B cell (primary cell): ENCODE measurements at regions not wholly inside any gene's neighbourhood (a gene's known extent, or its start where the extent isn't known, plus 50 kb on each side); places are given as distances from the start of the nearest gene placed in this dataset.
A peak's percentile ranks its signal among the peaks of the same experiment; 100 is the strongest.

ENCODE experiments used
- ATAC-seq: fragments of 200-7000 bp; cut with Tn5 transposase; one replicate; pipeline ENCODE4 v1.10.0; 2021; ENCODE audit warnings: low read depth, mild to moderate bottlenecking, moderate number of reproducible peaks, moderate library complexity
- CTCF ChIA-PET: fragments of 350-600 bp; sonication (Branson Sonifier 250); formaldehyde crosslinking; loops from one replicate; lab custom pipeline; 2021; ENCODE audit warnings: antibody characterized with exemption, inconsistent platforms; lab: Charles Lee
- POLR2A ChIA-PET: fragments of 350-600 bp; sonication (Branson Sonifier 250); formaldehyde crosslinking; loops from one replicate; lab custom pipeline; 2021; ENCODE audit warnings: antibody characterized with exemption; lab: Charles Lee
- DNase-seq: peaks from one replicate; pipeline ENCODE4 v3.0.0; 2013
- H2AFZ ChIP-seq: 2 replicates; pipeline ENCODE4 v1.6.1; 2012; ENCODE audit warnings: mild to moderate bottlenecking, low read depth, low read length; ENCODE audit not compliant: insufficient read depth, poor library complexity, severe bottlenecking
- H3K27ac ChIP-seq, 2 donors: 1 replicate in 1 of 2; 2 replicates in 1 of 2; pipeline ENCODE4 v1.5.1; 2012 to 2013; ENCODE audit warnings: low read length in 2 of 2, mild to moderate bottlenecking in 2 of 2, moderate library complexity in 1 of 2
- H3K27me3 ChIP-seq, 4 experiments: fragments of 200-600 bp in 1 of 4; sonication (generic) in 1 of 4; replicated peaks in 1 of 4; 1 replicate in 2 of 4; 2 replicates in 2 of 4; pipeline versions ENCODE4 v1.6.1 to v1.7.0; 2013 to 2016; ENCODE audit warnings: low read length in 3 of 4, mild to moderate bottlenecking in 2 of 4, mixed read lengths in 1 of 4, moderate library complexity in 1 of 4; ENCODE audit not compliant: insufficient read depth in 4 of 4, control insufficient read depth in 3 of 4; ENCODE audit errors: control extremely low read depth in 1 of 4
- H3K36me3 ChIP-seq, 2 experiments: replicated peaks in 1 of 2; 1 replicate in 1 of 2; 2 replicates in 1 of 2; pipeline versions ENCODE4 v1.6.1 to v1.7.1; 2013; ENCODE audit warnings: low read length in 1 of 2; ENCODE audit not compliant: insufficient read depth in 2 of 2, control insufficient read depth in 1 of 2; ENCODE audit errors: control extremely low read depth in 1 of 2, extremely low read depth in 1 of 2
- H3K4me1 ChIP-seq, 2 donors: fragments of 200-600 bp in 1 of 2; sonication (generic) in 1 of 2; 1 replicate in 1 of 2; 2 replicates in 1 of 2; pipeline versions ENCODE4 v1.5.1 to v1.6.1; 2013 to 2017; ENCODE audit warnings: low read length in 2 of 2; ENCODE audit not compliant: control insufficient read depth in 2 of 2, insufficient read depth in 2 of 2
- H3K4me2 ChIP-seq: replicated peaks from 2 replicates; pipeline ENCODE3; 2012; ENCODE audit warnings: mild to moderate bottlenecking, low read depth, low read length; ENCODE audit not compliant: poor library complexity, severe bottlenecking
- H3K4me3 ChIP-seq, 5 experiments: fragments of 200-600 bp in 1 of 5; sonication (generic) in 1 of 5; 1 replicate in 3 of 5; 2 replicates in 2 of 5; pipeline versions ENCODE4 v1.5.1 to v1.7.0; 2011 to 2016; ENCODE audit warnings: low read length in 4 of 5, mild to moderate bottlenecking in 4 of 5, low read depth in 2 of 5, control low read depth in 1 of 5, moderate library complexity in 1 of 5; ENCODE audit not compliant: insufficient read depth in 1 of 5; ENCODE audit errors: control extremely low read depth in 1 of 5, extremely low read depth in 1 of 5
- H3K79me2 ChIP-seq: fragments of 200-600 bp; sonication (generic); one replicate; pipeline ENCODE4 v1.6.0; 2016; ENCODE audit warnings: low read length; ENCODE audit not compliant: control insufficient read depth, insufficient read depth
- H3K9ac ChIP-seq: fragments of 200-600 bp; sonication (generic); 2 replicates; pipeline ENCODE4 v1.6.1; 2017; ENCODE audit warnings: mild to moderate bottlenecking, low read length, moderate library complexity
- H3K9me3 ChIP-seq, 3 donors: one replicate each; pipeline versions ENCODE4 v1.6.1 to v1.7.1; 2013; ENCODE audit warnings: low read length in 2 of 3; ENCODE audit not compliant: control insufficient read depth in 2 of 3, insufficient read depth in 1 of 3; ENCODE audit errors: control extremely low read depth in 1 of 3
- H4K20me1 ChIP-seq: 2 replicates; pipeline ENCODE4 v1.6.0; 2012; ENCODE audit warnings: mild to moderate bottlenecking, low read length; ENCODE audit not compliant: insufficient read depth, control insufficient read depth, poor library complexity, severe bottlenecking
- H3K27ac Mint-ChIP-seq: one replicate; pipeline ENCODE4 v1.8.0; 2021; ENCODE audit warnings: mixed read lengths
- H3K27me3 Mint-ChIP-seq: one replicate; pipeline ENCODE4 v1.8.0; 2021; ENCODE audit warnings: mixed read lengths
- H3K4me1 Mint-ChIP-seq: one replicate; pipeline ENCODE4 v1.8.0; 2021; ENCODE audit warnings: mixed read lengths
- H3K4me3 Mint-ChIP-seq: one replicate; pipeline ENCODE4 v1.8.0; 2021; ENCODE audit warnings: mixed read lengths
- H3K9me3 Mint-ChIP-seq: one replicate; pipeline ENCODE4 v1.8.0; 2022; ENCODE audit warnings: mixed read lengths; ENCODE audit not compliant: insufficient read depth
- EZH2 ChIP-seq: IDR thresholded peaks from 2 replicates; pipeline ENCODE4 v1.6.1; 2012; ENCODE audit warnings: borderline replicate concordance, low read depth, mild to moderate bottlenecking, moderate library complexity, low read length; ENCODE audit not compliant: insufficient read depth, poor library complexity, severe bottlenecking
- WGBS: methylation state at CpG from one replicate; pipeline ENCODE4 v1.1.5; 2013; ENCODE audit warnings: missing lambda C conversion rate; ENCODE audit not compliant: insufficient coverage; 5-methylcytosine and 5-hydroxymethylcytosine counted together
- intact Hi-C: fragments of 100-400 bp; cut with micrococcal nuclease; formaldehyde crosslinking; loops from one replicate; pipeline ENCODE4 v1.10.0; 2022
- TF ChIP-seq, protein P1 (sequence below): fragments of 200-600 bp; IDR thresholded peaks from one replicate; pipeline ENCODE4 v1.8.0; 2022; ENCODE audit warnings: antibody characterized with exemption, mild to moderate bottlenecking

DNA sequence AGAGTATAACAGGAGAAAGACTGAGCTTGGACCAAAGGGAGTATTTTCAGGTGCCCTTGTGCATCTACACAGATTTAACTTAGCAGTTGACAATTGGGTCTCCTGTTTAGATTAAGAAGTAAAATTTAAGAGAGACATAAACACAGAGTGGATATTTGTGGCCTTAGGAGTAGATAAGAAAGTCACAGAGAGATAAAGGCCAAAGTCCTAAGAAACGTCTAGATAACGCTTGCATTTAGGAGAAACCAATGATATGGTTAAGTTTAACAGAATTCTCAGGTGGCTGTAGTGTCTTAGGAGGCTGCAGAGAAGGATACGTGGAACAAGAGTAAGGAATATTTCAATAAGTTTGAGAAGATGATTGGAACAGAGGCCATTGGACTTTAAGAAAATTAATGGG is 155.0 kb upstream of the DAB2 start:
- Histone ChIP-seq H3K9ac (no peak overlapping the region), H3K36me3 (no peaks in the 10 kb centered on the region), H3K79me2 (no peaks in the 10 kb centered on the region), H2AFZ (no peak overlapping the region), H3K27ac (no peak overlapping the region), H3K9me3 (no peaks in the 10 kb centered on the region), H4K20me1 (no peaks in the 10 kb centered on the region), H3K27me3 (no peaks in the 10 kb centered on the region), H3K4me2 (no peak overlapping the region), H3K4me1 (peaks cover 7 to 11% of the 10 kb centered on the region in 2 donors), H3K4me3 (no peak overlapping the region)
- ATAC-seq (no peak), DNase-seq (no peak)
- peaks cover 10% of the 10 kb centered on the region for H3K27me3 Mint-ChIP-seq
- ChIA-PET POLR2A (no interaction called here), CTCF (interaction anchor here (0.8 to 3.2 kb wide), 11 partner anchors 9 to 1300 kb away, joined by 3 to 15 read pairs (median 4); partner anchors contain the start of gene PRKAA1)
- WGBS: 93% methylated on average over 3 of the region's 3 CpGs
- intact Hi-C loops: loop anchor here (1.0 to 10.0 kb wide), 4 partner anchors 1109 to 1300 kb away; no protein-coding TSS in a partner anchor
- H3K9me3 Mint-ChIP-seq: no peaks in the 10 kb centered on the region
- no peak overlapping the region for H3K27ac Mint-ChIP-seq
- no peak overlapping the region for H3K4me3 Mint-ChIP-seq
- H3K4me1 Mint-ChIP-seq: peaks cover 5% of the 10 kb centered on the region
- TF ChIP-seq, protein P1, sequence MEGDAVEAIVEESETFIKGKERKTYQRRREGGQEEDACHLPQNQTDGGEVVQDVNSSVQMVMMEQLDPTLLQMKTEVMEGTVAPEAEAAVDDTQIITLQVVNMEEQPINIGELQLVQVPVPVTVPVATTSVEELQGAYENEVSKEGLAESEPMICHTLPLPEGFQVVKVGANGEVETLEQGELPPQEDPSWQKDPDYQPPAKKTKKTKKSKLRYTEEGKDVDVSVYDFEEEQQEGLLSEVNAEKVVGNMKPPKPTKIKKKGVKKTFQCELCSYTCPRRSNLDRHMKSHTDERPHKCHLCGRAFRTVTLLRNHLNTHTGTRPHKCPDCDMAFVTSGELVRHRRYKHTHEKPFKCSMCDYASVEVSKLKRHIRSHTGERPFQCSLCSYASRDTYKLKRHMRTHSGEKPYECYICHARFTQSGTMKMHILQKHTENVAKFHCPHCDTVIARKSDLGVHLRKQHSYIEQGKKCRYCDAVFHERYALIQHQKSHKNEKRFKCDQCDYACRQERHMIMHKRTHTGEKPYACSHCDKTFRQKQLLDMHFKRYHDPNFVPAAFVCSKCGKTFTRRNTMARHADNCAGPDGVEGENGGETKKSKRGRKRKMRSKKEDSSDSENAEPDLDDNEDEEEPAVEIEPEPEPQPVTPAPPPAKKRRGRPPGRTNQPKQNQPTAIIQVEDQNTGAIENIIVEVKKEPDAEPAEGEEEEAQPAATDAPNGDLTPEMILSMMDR: no peak
- no peak for TF ChIP-seq EZH2

DNA sequence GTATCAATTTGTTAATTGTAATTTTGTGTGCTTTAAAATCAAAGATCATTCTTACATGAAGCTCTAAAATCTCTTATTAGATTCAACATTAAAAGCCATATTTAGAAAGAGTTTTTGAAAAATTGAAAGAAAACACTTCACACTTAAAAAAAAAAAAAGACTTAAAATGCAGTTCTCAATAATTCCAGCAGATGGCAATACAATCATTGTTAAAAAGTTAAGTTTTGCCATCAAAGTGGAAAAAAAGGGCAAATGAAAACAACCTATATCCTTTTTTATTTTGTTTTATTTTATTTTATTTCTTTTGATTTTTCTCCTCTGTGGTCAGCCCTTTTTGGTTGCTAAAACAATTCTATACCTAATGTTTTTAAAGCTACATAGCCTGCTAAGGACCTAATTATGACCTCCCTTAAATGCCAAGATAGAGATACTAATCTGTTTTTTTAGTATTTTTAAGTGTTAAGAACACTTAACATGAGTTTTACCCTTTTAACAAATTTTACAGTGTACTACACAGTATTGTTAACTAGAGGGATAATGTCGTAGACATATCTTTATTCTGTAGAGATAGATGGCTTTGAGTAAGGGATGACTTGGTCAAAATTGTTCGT is 154.2 kb upstream of the DAB2 start:
- intact Hi-C loops: loop anchor here (1.0 to 10.0 kb wide), 4 partner anchors 1109 to 1300 kb away; no protein-coding TSS in a partner anchor
- peaks cover 5% of the 10 kb centered on the region for H3K4me1 Mint-ChIP-seq
- Histone ChIP-seq H4K20me1 (no peaks in the 10 kb centered on the region), H2AFZ (no peak overlapping the region), H3K4me1 (peaks cover 7 to 11% of the 10 kb centered on the region in 2 donors), H3K79me2 (no peaks in the 10 kb centered on the region), H3K9me3 (no peaks in the 10 kb centered on the region), H3K27ac (no peak overlapping the region), H3K27me3 (no peaks in the 10 kb centered on the region), H3K4me3 (no peak overlapping the region), H3K36me3 (no peaks in the 10 kb centered on the region), H3K9ac (no peak overlapping the region), H3K4me2 (no peak overlapping the region)
- no peak overlapping the region for H3K4me3 Mint-ChIP-seq
- H3K27me3 Mint-ChIP-seq: peaks cover 14% of the 10 kb centered on the region
- TF ChIP-seq, protein P1: peak; percentile 95
- no peak for TF ChIP-seq EZH2
- POLR2A ChIA-PET: no interaction called here
- no peak overlapping the region for H3K27ac Mint-ChIP-seq
- DNase-seq (peak; percentile 38), ATAC-seq (no peak)
- WGBS: 100% methylated on average over 2 of the region's 2 CpGs
- CTCF ChIA-PET: interaction anchor here (0.7 to 3.2 kb wide), 13 partner anchors 10 to 1301 kb away, joined by 3 to 15 read pairs (median 3); partner anchors contain the start of gene PRKAA1
- H3K9me3 Mint-ChIP-seq: no peaks in the 10 kb centered on the region
